ENCODE measurements at regions not wholly inside any gene's neighbourhood (a gene's known extent, or its start where the extent isn't known, plus 50 kb on each side); places are given as distances from the start of the nearest gene placed in this dataset.

DNA sequence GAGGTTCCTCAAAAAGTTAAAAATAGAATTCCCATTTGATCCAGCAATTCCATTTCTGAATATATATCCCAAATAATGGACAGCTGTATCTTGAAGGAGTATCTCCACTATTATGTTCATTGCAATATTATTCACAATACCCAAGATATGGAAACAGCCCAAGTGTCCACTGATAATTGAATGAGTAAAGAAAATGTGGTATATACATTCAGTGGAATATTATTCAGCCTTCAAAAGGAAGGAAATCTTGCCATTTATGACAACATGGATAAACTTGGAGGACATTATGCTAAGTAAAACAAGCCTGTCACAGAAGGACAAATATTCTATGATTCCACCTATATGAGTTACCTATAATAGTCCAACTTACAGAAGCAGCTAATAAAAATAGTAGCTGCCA lies 979.0 kb downstream of the SLC6A15 start:
- no peak overlapping the region for H3K27ac ChIP-seq (ENCODE audit: extremely low read depth, low read depth, low read length)
- no peaks in the 10 kb centered on the region for H3K36me3 ChIP-seq (ENCODE audit: control insufficient read depth in 2 of 2, insufficient read depth in 1 of 2, low read length in 2 of 2)
- H3K4me3 ChIP-seq (ENCODE audit: low read depth, low read length): no peak overlapping the region
- H3K9me3 ChIP-seq (ENCODE audit: control insufficient read depth, insufficient read depth, low read depth, low read length): no peaks in the 10 kb centered on the region
- POLR2A ChIA-PET: no interaction called here
- CTCF ChIA-PET: no interaction called here
- no peak for TF ChIP-seq ZNF112 (tag by site-specific recombination; IDR thresholded peaks at IDR 0.05)
- TF ChIP-seq ZBTB48 (tag by site-specific recombination; IDR thresholded peaks at IDR 0.05): no peak
- TF ChIP-seq ZNF140 (tag by site-specific recombination; IDR thresholded peaks at IDR 0.05): no peak
- TF ChIP-seq BCL11A (tag by site-specific recombination; IDR thresholded peaks at IDR 0.05; ENCODE audit: low read depth): no peak
- no peaks in the 10 kb centered on the region for H3K4me1 ChIP-seq (ENCODE audit: control insufficient read depth, insufficient read depth, low read length)

DNA sequence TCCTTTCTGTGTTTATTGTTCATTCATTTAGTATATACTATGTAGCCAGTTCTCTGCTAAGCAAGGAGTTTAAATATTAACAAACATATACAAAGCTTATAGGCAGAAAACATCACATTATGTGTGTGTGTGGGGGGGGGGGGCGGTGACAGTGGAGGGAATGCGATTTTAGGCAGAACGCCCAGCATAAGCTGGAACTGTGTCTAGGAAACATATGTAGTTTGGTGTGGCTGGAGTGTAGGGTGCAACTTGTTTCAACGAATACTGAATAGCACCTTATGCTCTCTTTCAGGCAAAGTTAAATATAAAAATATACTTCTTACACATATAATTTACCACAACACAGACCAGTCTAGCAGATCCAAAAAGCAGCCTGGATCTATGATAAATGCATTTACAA lies 980.6 kb downstream of the SLC6A15 start:
- no peak overlapping the region for H3K27ac ChIP-seq (ENCODE audit: extremely low read depth, low read depth, low read length)
- H3K4me3 ChIP-seq (ENCODE audit: low read depth, low read length): no peak overlapping the region
- H3K9me3 ChIP-seq (ENCODE audit: control insufficient read depth, insufficient read depth, low read depth, low read length): no peaks in the 10 kb centered on the region
- POLR2A ChIA-PET: no interaction called here
- CTCF ChIA-PET: no interaction called here
- no peak for TF ChIP-seq ZBTB20 (tag by site-specific recombination; IDR thresholded peaks at IDR 0.05)
- TF ChIP-seq ZNF510 (tag by site-specific recombination; IDR thresholded peaks at IDR 0.05; ENCODE audit: insufficient replicate concordance): no peak
- no peak for TF ChIP-seq ZNF792 (tag by site-specific recombination; IDR thresholded peaks at IDR 0.05)
- TF ChIP-seq, protein P1, sequence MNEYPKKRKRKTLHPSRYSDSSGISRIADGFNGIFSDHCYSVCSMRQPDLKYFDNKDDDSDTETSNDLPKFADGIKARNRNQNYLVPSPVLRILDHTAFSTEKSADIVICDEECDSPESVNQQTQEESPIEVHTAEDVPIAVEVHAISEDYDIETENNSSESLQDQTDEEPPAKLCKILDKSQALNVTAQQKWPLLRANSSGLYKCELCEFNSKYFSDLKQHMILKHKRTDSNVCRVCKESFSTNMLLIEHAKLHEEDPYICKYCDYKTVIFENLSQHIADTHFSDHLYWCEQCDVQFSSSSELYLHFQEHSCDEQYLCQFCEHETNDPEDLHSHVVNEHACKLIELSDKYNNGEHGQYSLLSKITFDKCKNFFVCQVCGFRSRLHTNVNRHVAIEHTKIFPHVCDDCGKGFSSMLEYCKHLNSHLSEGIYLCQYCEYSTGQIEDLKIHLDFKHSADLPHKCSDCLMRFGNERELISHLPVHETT (tag by site-specific recombination; IDR thresholded peaks at IDR 0.05): no peak
- no peak for TF ChIP-seq ZNF692 (tag by site-specific recombination; IDR thresholded peaks at IDR 0.05)
- no peak for TF ChIP-seq SCRT1 (tag by site-specific recombination; IDR thresholded peaks at IDR 0.05; ENCODE audit: borderline replicate concordance)
- TF ChIP-seq ZSCAN16 (tag by site-specific recombination; IDR thresholded peaks at IDR 0.05): no peak
- no peak for TF ChIP-seq ZNF654 (tag by site-specific recombination; IDR thresholded peaks at IDR 0.05; ENCODE audit: low read depth)
- no peak for TF ChIP-seq ZNF16 (tag by site-specific recombination; IDR thresholded peaks at IDR 0.05; ENCODE audit: low read depth)
- TF ChIP-seq RBAK (tag by site-specific recombination; IDR thresholded peaks at IDR 0.05): no peak
- TF ChIP-seq ZNF266 (tag by site-specific recombination; IDR thresholded peaks at IDR 0.05; ENCODE audit: low read depth): no peak
- no peak for TF ChIP-seq ZNF114 (tag by site-specific recombination; IDR thresholded peaks at IDR 0.05)
- no peak for TF ChIP-seq ZNF433 (tag by site-specific recombination; IDR thresholded peaks at IDR 0.05; ENCODE audit: low read depth)
- no peak for TF ChIP-seq SP2 (tag by site-specific recombination; IDR thresholded peaks at IDR 0.05)
- no peak for TF ChIP-seq MYNN (tag by site-specific recombination; IDR thresholded peaks at IDR 0.05; ENCODE audit: borderline replicate concordance)
- no peak for TF ChIP-seq OSR2 (tag by site-specific recombination; IDR thresholded peaks at IDR 0.05)
- TF ChIP-seq, protein P2, sequence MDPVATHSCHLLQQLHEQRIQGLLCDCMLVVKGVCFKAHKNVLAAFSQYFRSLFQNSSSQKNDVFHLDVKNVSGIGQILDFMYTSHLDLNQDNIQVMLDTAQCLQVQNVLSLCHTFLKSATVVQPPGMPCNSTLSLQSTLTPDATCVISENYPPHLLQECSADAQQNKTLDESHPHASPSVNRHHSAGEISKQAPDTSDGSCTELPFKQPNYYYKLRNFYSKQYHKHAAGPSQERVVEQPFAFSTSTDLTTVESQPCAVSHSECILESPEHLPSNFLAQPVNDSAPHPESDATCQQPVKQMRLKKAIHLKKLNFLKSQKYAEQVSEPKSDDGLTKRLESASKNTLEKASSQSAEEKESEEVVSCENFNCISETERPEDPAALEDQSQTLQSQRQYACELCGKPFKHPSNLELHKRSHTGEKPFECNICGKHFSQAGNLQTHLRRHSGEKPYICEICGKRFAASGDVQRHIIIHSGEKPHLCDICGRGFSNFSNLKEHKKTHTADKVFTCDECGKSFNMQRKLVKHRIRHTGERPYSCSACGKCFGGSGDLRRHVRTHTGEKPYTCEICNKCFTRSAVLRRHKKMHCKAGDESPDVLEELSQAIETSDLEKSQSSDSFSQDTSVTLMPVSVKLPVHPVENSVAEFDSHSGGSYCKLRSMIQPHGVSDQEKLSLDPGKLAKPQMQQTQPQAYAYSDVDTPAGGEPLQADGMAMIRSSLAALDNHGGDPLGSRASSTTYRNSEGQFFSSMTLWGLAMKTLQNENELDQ (tag by site-specific recombination; IDR thresholded peaks at IDR 0.05; ENCODE audit: low read depth): no peak
- TF ChIP-seq ZNF558 (tag by site-specific recombination; IDR thresholded peaks at IDR 0.05): no peak
- no peak for TF ChIP-seq BCL11B (tag by site-specific recombination; IDR thresholded peaks at IDR 0.05; ENCODE audit: low read depth)
- H3K36me3 ChIP-seq (ENCODE audit: control insufficient read depth in 2 of 2, insufficient read depth in 1 of 2, low read length in 2 of 2): no peaks in the 10 kb centered on the region
- H3K4me1 ChIP-seq (ENCODE audit: control insufficient read depth, insufficient read depth, low read length): no peaks in the 10 kb centered on the region
